ENCODE measurements at regions not wholly inside any gene's neighbourhood (a gene's known extent, or its start where the extent isn't known, plus 50 kb on each side); places are given as distances from the start of the nearest gene placed in this dataset.

DNA sequence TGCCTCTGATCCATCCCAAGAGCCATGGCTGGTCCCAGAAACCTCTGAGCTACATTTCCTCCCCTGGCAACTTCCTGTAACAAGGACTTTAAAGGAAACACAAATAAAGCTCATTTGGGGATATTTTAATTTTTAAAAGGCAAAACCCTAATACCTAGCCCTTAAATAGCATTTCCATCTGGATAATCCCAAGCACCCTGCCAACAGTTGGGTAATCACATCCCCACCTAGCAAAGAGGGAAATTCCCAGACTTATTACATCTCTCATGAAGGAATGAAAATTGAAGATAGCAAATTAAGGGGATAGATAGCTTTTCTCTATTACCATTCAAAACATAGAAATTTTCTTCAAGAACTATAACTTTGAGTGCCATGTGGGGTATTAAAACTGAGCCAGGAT lies 213.7 kb upstream of the BMP4 start:
- intact Hi-C loops (cut with DNase I; ENCODE audit: low total_unique reads), result no loop called here
- Histone ChIP-seq H3K4me1 (no peaks in the 10 kb centered on the region), H3K27me3 (no peaks in the 10 kb centered on the region), H3K27ac (peak overlapping the region in 1 of 2 donors; percentile 60), H3K9me3 (no peaks in the 10 kb centered on the region), H3K4me3 (no peak overlapping the region), H3K36me3 (no peaks in the 10 kb centered on the region)
- no peak for DNase-seq (ENCODE audit: low spot score in 2 of 2)
- TF ChIP-seq POLR2A (IDR thresholded peaks at IDR 0.05) (no peak), POLR2AphosphoS5 (IDR thresholded peaks at IDR 0.05) (no peak)
- TF ChIP-seq, protein P1, sequence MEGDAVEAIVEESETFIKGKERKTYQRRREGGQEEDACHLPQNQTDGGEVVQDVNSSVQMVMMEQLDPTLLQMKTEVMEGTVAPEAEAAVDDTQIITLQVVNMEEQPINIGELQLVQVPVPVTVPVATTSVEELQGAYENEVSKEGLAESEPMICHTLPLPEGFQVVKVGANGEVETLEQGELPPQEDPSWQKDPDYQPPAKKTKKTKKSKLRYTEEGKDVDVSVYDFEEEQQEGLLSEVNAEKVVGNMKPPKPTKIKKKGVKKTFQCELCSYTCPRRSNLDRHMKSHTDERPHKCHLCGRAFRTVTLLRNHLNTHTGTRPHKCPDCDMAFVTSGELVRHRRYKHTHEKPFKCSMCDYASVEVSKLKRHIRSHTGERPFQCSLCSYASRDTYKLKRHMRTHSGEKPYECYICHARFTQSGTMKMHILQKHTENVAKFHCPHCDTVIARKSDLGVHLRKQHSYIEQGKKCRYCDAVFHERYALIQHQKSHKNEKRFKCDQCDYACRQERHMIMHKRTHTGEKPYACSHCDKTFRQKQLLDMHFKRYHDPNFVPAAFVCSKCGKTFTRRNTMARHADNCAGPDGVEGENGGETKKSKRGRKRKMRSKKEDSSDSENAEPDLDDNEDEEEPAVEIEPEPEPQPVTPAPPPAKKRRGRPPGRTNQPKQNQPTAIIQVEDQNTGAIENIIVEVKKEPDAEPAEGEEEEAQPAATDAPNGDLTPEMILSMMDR (IDR thresholded peaks at IDR 0.05), result no peak

DNA sequence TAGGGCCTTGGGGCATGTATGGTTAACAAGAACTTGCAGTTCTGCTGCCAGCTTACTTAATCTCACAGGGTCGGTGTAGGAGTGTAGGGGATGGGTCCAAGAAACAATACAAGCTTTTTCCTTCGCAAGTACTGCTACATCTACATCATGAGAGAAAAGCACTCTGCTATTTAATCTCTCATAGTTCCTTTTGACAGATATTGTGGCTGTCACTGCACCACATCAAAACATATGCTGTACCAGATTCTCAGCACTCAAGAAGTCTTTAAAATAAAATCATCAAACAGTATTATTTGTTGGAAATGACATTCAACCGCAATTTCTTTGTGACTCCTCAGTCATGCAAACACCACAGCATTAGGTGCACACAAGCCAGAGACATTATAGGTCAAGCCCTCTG lies 215.5 kb upstream of the BMP4 start:
- Histone ChIP-seq H3K36me3 (no peaks in the 10 kb centered on the region), H3K4me3 (no peak overlapping the region), H3K9me3 (no peaks in the 10 kb centered on the region), H3K4me1 (no peaks in the 10 kb centered on the region), H3K27ac (no peak overlapping the region), H3K27me3 (no peaks in the 10 kb centered on the region)
- TF ChIP-seq, protein P1 (IDR thresholded peaks at IDR 0.05), result no peak
- TF ChIP-seq POLR2A (IDR thresholded peaks at IDR 0.05) (no peak), POLR2AphosphoS5 (IDR thresholded peaks at IDR 0.05) (no peak)
- intact Hi-C loops (cut with DNase I; ENCODE audit: low total_unique reads), result no loop called here
- no peak for DNase-seq (ENCODE audit: low spot score in 2 of 2)

DNA sequence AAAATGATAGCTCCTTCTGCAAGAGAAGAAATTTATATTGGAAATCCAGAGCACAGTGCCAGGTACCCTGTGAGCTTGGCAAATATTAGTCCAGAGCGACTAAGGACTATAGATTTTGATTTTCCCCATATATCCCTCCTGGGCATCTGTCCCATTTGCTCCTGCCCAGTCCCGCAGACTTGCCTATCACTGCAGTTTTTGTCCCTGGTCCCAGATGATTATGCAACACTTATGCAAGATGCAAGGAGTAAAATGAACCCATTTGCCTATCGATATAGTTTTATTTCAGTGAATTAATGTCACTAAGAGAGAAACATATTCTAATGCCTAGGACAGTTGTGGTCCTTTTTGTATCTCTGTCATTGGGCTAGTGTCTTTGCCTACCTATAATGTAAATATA lies 215.9 kb upstream of the BMP4 start:
- Histone ChIP-seq H3K4me1 (no peaks in the 10 kb centered on the region), H3K9me3 (no peaks in the 10 kb centered on the region), H3K4me3 (no peak overlapping the region), H3K36me3 (no peaks in the 10 kb centered on the region), H3K27ac (no peak overlapping the region), H3K27me3 (no peaks in the 10 kb centered on the region)
- TF ChIP-seq, protein P1 (IDR thresholded peaks at IDR 0.05), result no peak
- no peak for TF ChIP-seq POLR2A (IDR thresholded peaks at IDR 0.05)
- TF ChIP-seq POLR2AphosphoS5 (IDR thresholded peaks at IDR 0.05), result no peak
- no peak for DNase-seq (ENCODE audit: low spot score in 2 of 2)
- intact Hi-C loops (cut with DNase I; ENCODE audit: low total_unique reads), result no loop called here

DNA sequence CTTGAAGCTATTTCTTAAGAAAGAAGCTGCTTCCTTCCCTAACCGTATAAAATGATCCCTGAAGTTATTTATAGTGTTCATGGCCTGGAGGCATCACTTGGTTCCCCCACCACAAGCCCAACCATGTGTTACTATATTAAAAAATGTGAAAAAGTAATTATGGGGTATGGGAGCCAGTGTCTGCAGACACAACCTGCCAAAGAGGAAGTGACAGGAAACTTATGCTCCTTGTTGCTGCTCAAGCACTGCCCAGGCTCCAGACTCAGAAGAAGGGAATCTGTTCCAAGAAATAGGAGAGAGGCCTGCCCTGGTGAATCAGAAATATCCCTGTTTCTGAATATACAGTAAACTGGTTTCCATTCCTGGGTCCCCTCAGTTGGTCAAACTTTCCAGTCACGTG lies 217.2 kb upstream of the BMP4 start:
- Histone ChIP-seq H3K4me1 (no peaks in the 10 kb centered on the region), H3K27me3 (no peaks in the 10 kb centered on the region), H3K36me3 (no peaks in the 10 kb centered on the region), H3K27ac (peak overlapping the region; percentile 30 to 41), H3K9me3 (no peaks in the 10 kb centered on the region), H3K4me3 (no peak overlapping the region)
- intact Hi-C loops (cut with DNase I; ENCODE audit: low total_unique reads), result no loop called here
- no peak for DNase-seq (ENCODE audit: low spot score in 2 of 2)
- no peak for TF ChIP-seq POLR2A (IDR thresholded peaks at IDR 0.05)
- TF ChIP-seq, protein P1 (IDR thresholded peaks at IDR 0.05), result no peak
- TF ChIP-seq POLR2AphosphoS5 (IDR thresholded peaks at IDR 0.05), result no peak

DNA sequence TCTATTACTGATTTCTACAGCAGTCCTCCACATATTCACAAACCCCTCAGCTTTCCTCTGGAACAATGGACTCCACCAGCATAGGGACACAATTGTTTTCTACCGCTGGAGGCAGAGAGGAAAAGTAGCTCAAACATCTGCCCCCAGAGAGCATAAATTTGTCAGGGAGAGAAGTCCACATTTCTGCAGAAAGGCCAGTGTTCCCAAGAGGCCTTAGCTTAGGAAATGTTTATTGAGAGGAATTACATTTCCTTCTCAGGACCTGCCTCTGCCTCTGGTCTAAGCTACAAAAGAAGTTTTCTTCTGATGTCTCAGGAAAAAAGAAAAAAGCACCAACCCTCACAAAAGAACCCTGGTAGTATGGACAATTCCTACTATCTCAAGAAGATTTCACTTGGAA lies 217.8 kb upstream of the BMP4 start:
- Histone ChIP-seq H3K27ac (peak overlapping the region in 1 of 2 donors; percentile 30), H3K27me3 (no peaks in the 10 kb centered on the region), H3K9me3 (no peaks in the 10 kb centered on the region), H3K4me3 (no peak overlapping the region), H3K4me1 (no peaks in the 10 kb centered on the region), H3K36me3 (no peaks in the 10 kb centered on the region)
- no peak for DNase-seq (ENCODE audit: low spot score in 2 of 2)
- TF ChIP-seq POLR2AphosphoS5 (IDR thresholded peaks at IDR 0.05) (no peak), POLR2A (IDR thresholded peaks at IDR 0.05) (no peak)
- TF ChIP-seq, protein P1 (IDR thresholded peaks at IDR 0.05), result no peak
- intact Hi-C loops (cut with DNase I; ENCODE audit: low total_unique reads), result no loop called here
